Glomerular endothelial cell (primary cell): ENCODE measurements at regions not wholly inside any gene's neighbourhood (a gene's known extent, or its start where the extent isn't known, plus 50 kb on each side); places are given as distances from the start of the nearest gene placed in this dataset.

Source experiments
- DNase-seq: peaks from one replicate; pipeline ENCODE4 v3.0.0-alpha.2; 2011; ENCODE audit warnings: low read depth, low spot score; ENCODE audit errors: extremely low read depth

- no peak for DNase-seq
These were observed 227.0 kb downstream of the ARRDC4 start for GRCh38 chr15:98187549-98187948.

DNA sequence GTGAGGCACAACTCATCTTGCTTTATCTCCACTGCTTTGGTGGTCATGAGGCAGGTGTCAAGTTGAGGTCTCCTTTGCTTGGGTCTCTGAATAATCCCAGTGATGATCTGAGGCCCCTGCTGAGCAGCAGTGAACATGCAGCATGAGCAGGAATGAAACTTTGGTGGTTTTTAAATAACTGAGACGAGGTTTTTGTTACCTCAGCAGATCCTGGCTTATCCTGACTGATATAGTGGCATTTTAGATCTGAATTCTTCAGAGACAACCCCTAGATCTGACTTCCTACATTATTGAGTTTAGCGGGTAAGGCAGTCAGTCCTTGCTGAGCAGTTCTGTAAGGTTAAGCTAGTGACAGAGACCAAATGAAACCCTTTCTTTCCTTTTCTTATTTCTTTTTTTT, 230.4 kb downstream of the ARRDC4 start:
- no peak for DNase-seq

- DNase-seq = no peak
These were observed 235.3 kb downstream of the ARRDC4 start for GRCh38 chr15:98195796-98196195.

- no peak for DNase-seq
These were observed 235.9 kb downstream of the ARRDC4 start for GRCh38 chr15:98196371-98196770.

DNA sequence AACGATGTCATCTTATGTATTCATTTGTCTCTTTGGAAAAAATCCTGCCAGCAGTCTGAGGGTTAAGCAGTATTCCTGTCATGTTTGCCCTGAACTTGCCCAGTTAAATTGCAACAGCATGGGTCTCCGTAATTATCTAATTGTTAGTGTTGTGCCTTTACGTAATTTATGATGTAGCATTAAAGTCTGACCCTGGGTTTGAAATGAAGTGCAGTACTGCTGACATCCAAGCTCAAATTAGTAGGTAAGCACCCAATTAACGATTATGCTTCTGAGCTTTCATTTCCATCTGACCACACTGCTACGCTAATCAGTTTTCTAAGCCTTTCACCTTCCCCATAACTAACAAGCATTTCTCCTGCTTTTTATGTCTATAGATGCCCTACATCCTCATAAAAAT, 241.8 kb downstream of the ARRDC4 start:
- DNase-seq = no peak

- no peak for DNase-seq
These were observed 243.6 kb downstream of the ARRDC4 start for GRCh38 chr15:98203872-98204660.

DNA sequence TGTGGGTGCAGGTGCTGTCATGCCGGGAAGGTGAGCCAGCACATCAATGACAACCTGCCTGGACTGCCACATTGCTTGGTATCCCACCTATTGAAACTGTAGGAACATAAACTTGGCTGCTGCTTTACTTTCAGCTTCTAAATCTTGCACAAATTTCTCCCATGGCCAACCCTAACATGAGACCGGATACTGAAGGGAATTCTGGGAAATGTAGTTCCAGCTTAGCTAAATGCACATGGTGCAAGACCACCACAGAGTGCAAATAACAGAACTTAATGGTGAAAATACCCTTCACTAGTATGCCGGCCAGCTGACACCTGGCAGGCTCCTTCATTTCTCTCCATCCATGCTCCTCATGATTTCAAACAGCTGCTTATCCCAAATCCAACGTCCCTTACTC, 247.4 kb downstream of the ARRDC4 start:
- no peak for DNase-seq

DNA sequence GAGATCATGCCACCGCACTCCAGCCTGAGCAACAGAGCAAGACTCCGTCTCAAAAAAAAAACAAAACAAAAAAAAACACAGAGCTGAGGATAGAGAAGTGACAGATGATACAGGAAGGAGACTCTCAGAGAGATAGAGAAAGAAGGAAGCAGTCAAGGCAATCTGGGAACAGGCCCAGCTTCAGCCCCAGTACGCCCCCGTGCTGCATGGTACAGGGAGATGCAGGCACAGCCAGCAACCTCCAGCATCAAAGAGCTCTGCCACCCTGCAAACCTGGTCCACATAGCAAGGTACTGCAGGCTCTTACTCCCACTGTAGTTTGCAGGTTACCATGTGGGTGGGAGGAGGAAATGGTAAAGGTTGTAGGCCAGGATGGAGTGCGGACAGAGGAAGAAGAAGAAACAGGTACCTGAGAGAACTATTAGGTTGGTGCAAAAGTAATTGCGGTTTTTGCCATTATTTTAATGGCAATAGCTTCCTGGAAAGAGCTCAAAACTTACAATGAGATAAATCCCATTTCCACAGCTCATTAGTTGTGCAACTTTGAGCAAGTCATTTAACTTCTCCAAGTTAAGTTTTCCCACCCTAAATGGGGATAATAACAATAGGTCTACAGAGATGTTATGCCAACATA, 253.0 kb downstream of the ARRDC4 start:
- DNase-seq = no peak

GRCh38 chr15:98216166-98216565, 255.7 kb downstream of the ARRDC4 start:
- DNase-seq = no peak

- no peak for DNase-seq
These were observed 256.9 kb downstream of the ARRDC4 start for GRCh38 chr15:98217356-98217755.

DNA sequence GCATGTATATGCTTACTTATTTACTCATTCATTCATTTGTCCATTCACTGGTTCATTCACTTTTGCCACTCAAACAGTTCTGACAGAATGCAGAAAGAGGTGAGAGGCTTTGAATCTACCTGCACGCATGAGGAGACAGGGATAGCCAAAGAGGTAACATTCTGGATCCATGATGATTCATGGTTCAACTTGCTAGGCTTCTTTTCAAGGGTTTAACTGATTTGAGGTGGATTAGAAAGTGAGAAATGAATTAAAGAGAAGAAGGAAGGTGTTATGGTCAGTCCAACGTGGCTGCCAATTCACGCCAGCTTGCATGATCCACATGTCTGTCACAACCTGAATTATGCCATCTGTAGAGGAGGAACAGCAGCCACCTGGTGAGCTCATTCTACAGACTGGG, 260.6 kb downstream of the ARRDC4 start:
- DNase-seq = no peak

- no peak for DNase-seq
These were observed 261.1 kb downstream of the ARRDC4 start for GRCh38 chr15:98221577-98221976.

DNA sequence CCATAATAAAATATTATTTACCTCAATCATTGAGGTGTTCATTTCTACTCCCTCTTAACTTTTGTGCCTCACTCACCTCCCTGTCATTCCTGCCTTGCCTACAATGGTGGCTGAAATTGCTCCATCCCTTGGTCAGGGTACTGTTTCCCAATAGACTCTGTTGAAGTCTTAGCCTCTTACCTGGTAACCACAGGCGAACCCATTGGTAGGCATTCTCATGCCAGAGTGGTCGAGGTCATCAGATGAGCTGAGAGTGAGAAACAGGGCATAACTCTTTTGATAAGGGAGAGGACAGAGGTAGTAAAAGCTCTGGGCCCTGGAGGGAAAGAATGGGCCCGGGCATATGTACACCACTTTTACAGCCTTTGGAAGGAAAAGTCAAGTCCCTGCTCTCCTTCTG, 265.6 kb downstream of the ARRDC4 start:
- DNase-seq = no peak

- no peak for DNase-seq
These were observed 266.1 kb downstream of the ARRDC4 start for GRCh38 chr15:98226578-98226977.

DNA sequence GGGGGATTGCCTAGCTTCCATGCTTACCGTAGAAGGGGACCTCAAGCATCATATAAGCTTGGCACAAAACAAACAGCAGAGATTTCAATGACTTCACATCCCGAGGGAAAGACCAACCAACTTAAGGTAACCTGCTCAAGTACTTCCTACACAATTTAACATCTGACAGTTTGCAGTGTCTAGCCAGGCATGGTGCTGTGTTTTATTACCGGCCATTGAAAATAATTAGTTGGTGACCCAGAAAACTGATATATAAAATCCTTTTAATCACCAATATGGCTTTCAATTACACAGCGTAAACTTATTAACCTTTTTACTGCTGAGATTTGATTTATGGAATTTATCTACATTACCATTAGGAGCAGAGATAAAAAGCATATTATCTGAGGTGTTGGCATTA, 268.3 kb downstream of the ARRDC4 start:
- DNase-seq = no peak

DNA sequence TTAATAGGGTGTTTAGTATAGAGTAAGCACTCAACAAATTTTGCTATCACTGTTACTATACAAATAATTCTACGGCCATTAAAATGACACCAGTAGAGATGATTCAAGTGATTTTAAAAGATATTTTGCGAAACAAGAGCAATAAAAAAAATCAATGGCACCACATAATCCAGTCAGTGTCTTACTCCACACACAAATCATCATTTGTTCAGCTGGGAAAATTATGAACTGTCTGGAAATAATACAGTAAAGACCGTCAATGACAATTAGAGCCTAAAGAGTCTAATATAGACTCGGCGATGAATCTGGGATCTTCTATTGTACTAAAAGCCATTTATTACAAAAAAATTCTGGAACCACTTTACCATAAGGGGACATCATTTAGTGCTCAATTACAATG, 270.5 kb downstream of the ARRDC4 start:
- DNase-seq = no peak

DNA sequence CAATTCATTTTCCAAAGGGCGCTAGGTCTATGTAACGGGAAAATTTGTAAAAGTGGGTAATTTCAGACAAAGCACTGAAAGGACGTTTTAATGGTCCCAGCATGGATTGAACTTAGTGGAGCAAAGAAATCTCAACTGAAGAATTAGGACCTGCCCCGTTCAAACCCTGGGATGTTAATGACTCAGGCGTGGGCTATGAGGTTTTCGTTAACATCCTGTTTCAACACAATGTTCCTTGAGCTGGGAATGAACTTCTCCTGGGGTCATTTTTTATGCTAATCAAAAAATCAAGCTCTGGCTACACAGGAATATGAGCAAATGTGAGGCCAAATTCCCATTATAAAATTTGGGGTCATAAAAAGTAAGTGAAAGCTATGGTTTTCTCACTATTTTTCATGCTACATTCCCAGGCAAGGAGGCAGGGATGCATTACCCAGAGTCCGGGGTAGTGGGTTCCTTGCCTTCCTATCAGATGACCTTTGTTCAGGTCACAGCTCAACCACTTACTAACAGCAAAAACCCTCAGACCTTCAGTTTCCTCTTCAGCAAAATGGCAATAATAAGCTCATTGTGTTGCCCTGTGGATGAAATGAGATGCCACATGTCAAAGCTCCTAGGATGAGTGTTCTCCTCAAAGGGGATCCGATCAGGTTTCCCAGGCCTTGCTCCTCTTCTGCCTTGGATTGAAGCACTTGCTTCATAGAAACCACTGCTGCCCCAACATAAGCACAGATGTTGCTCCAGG, 271.4 kb downstream of the ARRDC4 start:
- no peak for DNase-seq

DNA sequence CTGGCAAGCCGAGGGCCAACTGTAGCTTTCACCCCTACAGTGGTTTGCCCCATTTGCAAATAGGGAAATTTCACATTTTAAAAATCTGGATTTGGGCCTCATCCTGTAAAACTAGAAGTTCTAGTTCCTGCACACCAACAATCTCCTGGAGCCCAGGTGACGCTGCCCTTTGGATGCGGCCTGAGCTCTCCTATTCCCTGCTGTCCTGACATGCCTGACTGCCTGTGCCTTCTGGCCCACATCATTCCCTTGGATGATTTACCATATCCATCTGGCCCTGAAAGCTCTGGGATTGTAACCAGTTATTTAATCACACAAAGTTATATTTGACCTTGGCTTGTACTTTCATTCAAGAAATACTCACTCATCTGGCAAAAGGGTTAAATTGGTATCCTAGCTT, 272.3 kb downstream of the ARRDC4 start:
- no peak for DNase-seq

GRCh38 chr15:98233873-98234272, 273.4 kb downstream of the ARRDC4 start:
- DNase-seq = no peak

DNA sequence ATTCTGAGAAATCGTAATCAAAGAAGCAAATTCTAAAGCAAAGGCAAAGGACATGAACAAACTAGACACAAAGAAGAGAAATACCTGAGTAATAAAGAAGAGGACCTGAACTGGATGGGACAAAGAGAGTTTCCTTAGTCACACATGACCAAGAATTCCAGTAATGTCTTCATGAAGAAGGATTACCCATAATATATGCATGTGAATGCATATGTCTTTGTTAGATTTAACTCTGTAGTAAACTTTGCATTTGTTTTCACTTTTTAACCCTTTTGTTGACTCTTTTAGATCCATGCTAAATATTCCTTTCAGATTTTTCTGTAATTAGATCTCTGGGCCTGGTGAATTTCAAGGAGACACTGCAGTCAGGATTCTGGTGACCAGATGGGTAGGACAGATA, 279.8 kb downstream of the ARRDC4 start:
- no peak for DNase-seq

DNA sequence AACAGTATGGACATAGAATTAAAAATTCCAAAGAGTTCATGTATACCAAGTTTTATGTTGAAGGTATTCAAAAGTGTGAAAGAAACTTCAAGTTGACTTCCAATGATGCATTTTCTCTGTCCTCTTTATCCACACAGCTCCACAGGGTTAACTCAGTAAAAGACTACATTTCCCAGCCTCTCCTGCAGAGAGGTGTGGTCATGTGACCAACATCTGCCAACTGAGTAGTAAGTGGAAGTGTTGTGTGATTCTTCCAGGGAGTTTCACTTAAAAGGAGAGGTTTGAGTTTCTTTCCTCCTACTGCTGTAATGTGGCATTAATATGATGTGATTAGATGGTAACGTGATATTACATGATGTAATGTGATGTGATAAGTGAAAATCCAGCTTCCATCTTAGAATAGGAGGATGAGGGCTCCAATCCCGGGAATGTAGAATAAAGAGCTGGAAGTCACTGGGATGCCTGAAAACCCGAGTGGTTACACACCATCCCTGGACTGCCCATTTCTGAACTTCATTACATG, 280.6 kb downstream of the ARRDC4 start:
- no peak for DNase-seq

DNA sequence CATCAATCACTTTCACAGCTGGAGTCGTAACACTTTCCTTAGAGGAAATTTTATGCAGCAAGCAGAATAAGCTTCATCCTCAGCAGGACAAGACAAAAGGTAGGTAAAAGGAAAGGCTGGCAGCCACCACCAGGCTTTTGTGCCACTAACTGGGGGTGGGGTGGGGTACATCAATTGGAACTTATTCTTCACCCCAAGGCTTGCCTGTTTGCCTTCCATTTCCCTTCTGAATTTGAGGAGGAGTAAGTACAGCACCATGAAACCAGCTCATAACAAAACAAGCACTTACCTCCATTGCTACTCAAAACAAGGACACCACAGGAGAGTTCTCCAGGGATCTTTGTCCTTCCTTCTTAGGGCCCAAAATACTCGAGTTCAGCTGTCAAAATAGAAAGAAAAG, 296.8 kb downstream of the ARRDC4 start:
- DNase-seq = no peak
